ENCODE measurements at regions not wholly inside any gene's neighbourhood (a gene's known extent, or its start where the extent isn't known, plus 50 kb on each side); places are given as distances from the start of the nearest gene placed in this dataset.

- DNase-seq: no peak
These were observed 103.7 kb upstream of the MVB12B start for GRCh38 chr9:126222835-126223431.

GRCh38 chr9:126223798-126224531 lies 102.7 kb upstream of the MVB12B start:
- no peak for DNase-seq

GRCh38 chr9:126225611-126226609 lies 100.7 kb upstream of the MVB12B start:
- no peak for DNase-seq

GRCh38 chr9:126226991-126227936 lies 99.4 kb upstream of the MVB12B start:
- no peak for DNase-seq

- DNase-seq: no peak
These were observed 98.4 kb upstream of the MVB12B start for GRCh38 chr9:126228111-126228780.

GRCh38 chr9:126228781-126229444 lies 97.7 kb upstream of the MVB12B start:
- DNase-seq: peak; percentile 69

GRCh38 chr9:126229501-126229900 lies 97.1 kb upstream of the MVB12B start:
- DNase-seq: no peak

GRCh38 chr9:126230692-126231091 lies 95.9 kb upstream of the MVB12B start:
- DNase-seq: no peak

GRCh38 chr9:126232461-126232860 lies 94.2 kb upstream of the MVB12B start:
- DNase-seq: no peak

- no peak for DNase-seq
These were observed 93.5 kb upstream of the MVB12B start for GRCh38 chr9:126233175-126233574.

GRCh38 chr9:126233913-126234525 lies 92.6 kb upstream of the MVB12B start:
- no peak for DNase-seq

GRCh38 chr9:126234681-126235335 lies 91.8 kb upstream of the MVB12B start:
- DNase-seq: no peak

- no peak for DNase-seq
These were observed 91.0 kb upstream of the MVB12B start for GRCh38 chr9:126235336-126236243.

GRCh38 chr9:126236273-126236672 lies 90.4 kb upstream of the MVB12B start:
- no peak for DNase-seq

GRCh38 chr9:126238415-126238814 lies 88.2 kb upstream of the MVB12B start:
- no peak for DNase-seq

- no peak for DNase-seq
These were observed 87.1 kb upstream of the MVB12B start for GRCh38 chr9:126239515-126239914.

- DNase-seq: no peak
These were observed 85.8 kb upstream of the MVB12B start for GRCh38 chr9:126240835-126241234.

- no peak for DNase-seq
These were observed 77.9 kb upstream of the MVB12B start for GRCh38 chr9:126248680-126249079.
